HUES48 (cell line): ENCODE measurements at regions not wholly inside any gene's neighbourhood (a gene's known extent, or its start where the extent isn't known, plus 50 kb on each side); places are given as distances from the start of the nearest gene placed in this dataset.

ENCODE experiments used
- H3K27ac ChIP-seq: one replicate; pipeline ENCODE4 v1.7.0; 2013; ENCODE audit warnings: low read depth, low read length, inconsistent platforms
- H3K27me3 ChIP-seq: 2 replicates; pipeline ENCODE4 v1.6.1; 2013; ENCODE audit warnings: mild to moderate bottlenecking, low read length; ENCODE audit not compliant: control insufficient read depth, insufficient read depth
- H3K36me3 ChIP-seq: 2 replicates; pipeline ENCODE4 v1.6.1; 2013; ENCODE audit warnings: low read length; ENCODE audit not compliant: control insufficient read depth, insufficient read depth
- H3K4me1 ChIP-seq: 2 replicates; pipeline ENCODE4 v1.6.1; 2013; ENCODE audit warnings: mild to moderate bottlenecking, low read length; ENCODE audit not compliant: control insufficient read depth, insufficient read depth
- H3K4me3 ChIP-seq: 2 replicates; pipeline ENCODE4 v1.5.1; 2013; ENCODE audit warnings: mild to moderate bottlenecking, low read depth, low read length
- H3K9ac ChIP-seq: 2 replicates; pipeline ENCODE4 v1.6.1; 2013; ENCODE audit warnings: mild to moderate bottlenecking, low read depth, low read length, moderate library complexity
- H3K9me3 ChIP-seq: 2 replicates; pipeline ENCODE4 v1.6.1; 2013; ENCODE audit warnings: low read length; ENCODE audit not compliant: control insufficient read depth, insufficient read depth

DNA sequence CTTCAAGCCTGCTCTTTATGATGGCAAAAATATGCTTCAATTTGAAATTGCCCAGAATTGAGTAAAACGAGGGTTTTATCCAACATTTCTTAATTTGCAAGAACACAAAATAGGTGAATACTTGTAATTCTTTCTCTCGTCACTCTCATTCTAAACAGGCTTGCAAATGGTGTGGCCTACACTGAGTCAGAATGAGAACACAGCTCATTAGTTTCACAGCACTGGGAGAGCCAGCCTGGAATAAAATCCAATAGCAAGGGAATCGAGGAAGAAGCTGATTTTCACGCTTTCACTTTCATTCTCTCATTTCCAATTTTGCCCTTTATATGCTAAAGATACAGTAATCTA is 537.5 kb downstream of the LTN1 start:
- no peak overlapping the region for H3K9ac ChIP-seq
- no peak overlapping the region for H3K27ac ChIP-seq
- no peaks in the 10 kb centered on the region for H3K27me3 ChIP-seq
- H3K4me3 ChIP-seq: no peak overlapping the region
- H3K36me3 ChIP-seq: no peaks in the 10 kb centered on the region
- H3K4me1 ChIP-seq: no peaks in the 10 kb centered on the region
- no peaks in the 10 kb centered on the region for H3K9me3 ChIP-seq

DNA sequence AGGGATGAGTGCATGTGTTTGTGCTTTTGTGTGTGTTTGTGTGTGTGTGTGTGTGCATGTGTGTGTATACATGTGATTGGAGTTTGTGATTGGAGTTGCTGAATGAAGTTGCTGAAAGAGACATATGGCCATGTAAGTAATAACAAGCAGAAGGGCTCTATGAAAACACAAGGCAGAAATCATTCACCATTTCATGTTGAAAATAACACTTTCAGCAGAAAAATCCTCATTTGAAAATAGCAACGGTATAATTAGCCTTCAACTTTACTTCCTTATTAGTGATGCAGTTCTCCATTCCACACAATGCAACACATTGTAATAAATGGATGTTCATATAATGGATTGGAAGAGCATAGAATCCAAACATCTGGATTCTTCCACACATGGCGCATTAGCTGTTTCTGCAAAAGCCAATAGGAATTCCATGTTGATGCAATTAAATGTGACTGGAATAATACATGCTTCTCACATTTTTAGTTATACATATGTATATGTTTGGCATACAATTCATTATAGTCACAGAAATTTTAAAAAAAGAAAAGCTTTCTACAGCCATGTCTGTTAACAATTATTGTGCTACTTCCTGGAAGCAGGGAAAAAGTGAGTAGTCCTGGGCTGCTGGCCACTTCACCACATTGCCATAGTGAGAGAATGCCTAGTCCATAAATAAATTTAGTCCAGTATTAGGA is 538.0 kb downstream of the LTN1 start:
- Histone ChIP-seq H3K9me3 (no peaks in the 10 kb centered on the region), H3K9ac (no peak overlapping the region), H3K27me3 (no peaks in the 10 kb centered on the region), H3K4me1 (no peaks in the 10 kb centered on the region), H3K36me3 (no peaks in the 10 kb centered on the region), H3K4me3 (no peak overlapping the region), H3K27ac (no peak overlapping the region)

DNA sequence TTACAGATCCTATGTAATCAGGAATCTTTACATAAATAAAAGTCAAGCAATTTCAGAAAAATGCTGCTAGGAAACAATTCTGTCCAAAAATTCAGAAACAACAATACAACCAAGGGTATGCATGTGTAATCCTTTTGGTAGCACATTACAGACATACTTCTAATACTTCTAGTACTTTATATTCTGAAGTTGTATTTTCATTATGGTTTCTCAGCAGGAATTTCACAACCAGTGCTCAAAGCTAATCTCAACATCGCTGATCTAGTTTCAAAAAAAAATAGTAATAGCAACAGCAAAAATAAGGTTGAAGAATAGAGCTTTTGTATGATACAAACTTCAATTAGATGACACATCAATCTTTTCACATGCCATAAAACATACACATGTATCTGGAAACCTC is 545.2 kb downstream of the LTN1 start:
- Histone ChIP-seq H3K4me3 (no peak overlapping the region), H3K27me3 (no peaks in the 10 kb centered on the region), H3K36me3 (no peaks in the 10 kb centered on the region), H3K27ac (no peak overlapping the region), H3K4me1 (no peaks in the 10 kb centered on the region), H3K9ac (no peak overlapping the region), H3K9me3 (no peaks in the 10 kb centered on the region)

GRCh38 chr21:28445141-28445830 is 547.4 kb downstream of the LTN1 start:
- Histone ChIP-seq H3K9ac (no peak overlapping the region), H3K36me3 (no peaks in the 10 kb centered on the region), H3K9me3 (no peaks in the 10 kb centered on the region), H3K4me1 (no peaks in the 10 kb centered on the region), H3K4me3 (no peak overlapping the region), H3K27me3 (no peaks in the 10 kb centered on the region), H3K27ac (no peak overlapping the region)

- no peaks in the 10 kb centered on the region for H3K36me3 ChIP-seq
- no peaks in the 10 kb centered on the region for H3K27me3 ChIP-seq
- H3K4me1 ChIP-seq: no peaks in the 10 kb centered on the region
- no peak overlapping the region for H3K4me3 ChIP-seq
- H3K27ac ChIP-seq: no peak overlapping the region
- H3K9me3 ChIP-seq: no peaks in the 10 kb centered on the region
- H3K9ac ChIP-seq: no peak overlapping the region
These were observed 548.1 kb downstream of the LTN1 start for GRCh38 chr21:28444557-28444956.

GRCh38 chr21:28444111-28444510 is 548.6 kb downstream of the LTN1 start:
- Histone ChIP-seq H3K4me3 (no peak overlapping the region), H3K9ac (no peak overlapping the region), H3K36me3 (no peaks in the 10 kb centered on the region), H3K27me3 (no peaks in the 10 kb centered on the region), H3K27ac (no peak overlapping the region), H3K4me1 (no peaks in the 10 kb centered on the region), H3K9me3 (no peaks in the 10 kb centered on the region)

GRCh38 chr21:28442624-28443023 is 550.1 kb downstream of the LTN1 start:
- Histone ChIP-seq H3K9ac (no peak overlapping the region), H3K27me3 (no peaks in the 10 kb centered on the region), H3K9me3 (no peaks in the 10 kb centered on the region), H3K4me3 (no peak overlapping the region), H3K36me3 (no peaks in the 10 kb centered on the region), H3K27ac (no peak overlapping the region), H3K4me1 (no peaks in the 10 kb centered on the region)

- H3K4me1 ChIP-seq: no peaks in the 10 kb centered on the region
- H3K36me3 ChIP-seq: no peaks in the 10 kb centered on the region
- no peak overlapping the region for H3K9ac ChIP-seq
- no peaks in the 10 kb centered on the region for H3K9me3 ChIP-seq
- no peak overlapping the region for H3K27ac ChIP-seq
- H3K4me3 ChIP-seq: no peak overlapping the region
- no peaks in the 10 kb centered on the region for H3K27me3 ChIP-seq
These were observed 550.6 kb downstream of the LTN1 start for GRCh38 chr21:28442085-28442484.

GRCh38 chr21:28439788-28440187 is 552.9 kb downstream of the LTN1 start:
- no peaks in the 10 kb centered on the region for H3K27me3 ChIP-seq
- no peak overlapping the region for H3K27ac ChIP-seq
- no peaks in the 10 kb centered on the region for H3K4me1 ChIP-seq
- H3K9me3 ChIP-seq: no peaks in the 10 kb centered on the region
- no peaks in the 10 kb centered on the region for H3K36me3 ChIP-seq
- H3K4me3 ChIP-seq: no peak overlapping the region
- H3K9ac ChIP-seq: no peak overlapping the region

- Histone ChIP-seq H3K27me3 (no peaks in the 10 kb centered on the region), H3K4me1 (no peaks in the 10 kb centered on the region), H3K27ac (no peak overlapping the region), H3K36me3 (no peaks in the 10 kb centered on the region), H3K9me3 (no peaks in the 10 kb centered on the region), H3K4me3 (no peak overlapping the region), H3K9ac (no peak overlapping the region)
These were observed 553.4 kb downstream of the LTN1 start for GRCh38 chr21:28439251-28439650.

DNA sequence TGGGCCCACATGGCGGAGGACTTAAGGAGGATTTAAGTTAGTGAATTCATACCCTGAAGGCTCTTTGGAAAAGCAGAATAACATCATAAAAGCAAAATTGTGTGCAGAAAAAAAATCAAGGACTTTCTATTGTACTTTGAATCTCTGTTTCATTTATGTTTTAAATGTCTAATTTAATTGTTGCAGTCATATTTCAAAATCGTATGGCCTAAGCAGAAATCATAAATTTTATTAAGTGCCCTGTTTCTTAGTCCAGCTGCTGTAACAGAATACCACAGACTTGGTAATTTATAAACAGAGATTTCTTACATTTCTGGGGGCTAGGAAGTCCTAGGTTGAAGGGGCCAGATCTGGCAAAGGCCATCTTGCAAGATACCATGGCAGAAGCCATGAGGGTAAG is 555.6 kb downstream of the LTN1 start:
- no peak overlapping the region for H3K27ac ChIP-seq
- H3K27me3 ChIP-seq: no peaks in the 10 kb centered on the region
- H3K4me3 ChIP-seq: no peak overlapping the region

More for the DNA sequence above, 555.6 kb downstream of the LTN1 start:
- Histone ChIP-seq H3K36me3 (no peaks in the 10 kb centered on the region), H3K9me3 (no peaks in the 10 kb centered on the region), H3K4me1 (no peaks in the 10 kb centered on the region), H3K9ac (no peak overlapping the region)
